ENCODE measurements at regions not wholly inside any gene's neighbourhood (a gene's known extent, or its start where the extent isn't known, plus 50 kb on each side); places are given as distances from the start of the nearest gene placed in this dataset.

- Histone ChIP-seq H3K4ac (replicated peaks; ENCODE audit: insufficient read length, low read depth, low read length) (no peak overlapping the region), H2BK5ac (ENCODE audit: low read depth, low read length) (no peak overlapping the region), H3K23ac (ENCODE audit: insufficient read length) (no peak overlapping the region), H4K8ac (ENCODE audit: extremely low read depth, insufficient read depth, low read length) (no peak overlapping the region), H3K36me3 (ENCODE audit: control insufficient read depth in 2 of 4, insufficient read depth in 4 of 4, low read length in 3 of 4) (no peaks in the 10 kb centered on the region; a peak in 1 of 8 replicates), H3K18ac (ENCODE audit: extremely low read depth, low read length) (no peak overlapping the region), H3K9ac (replicated peaks in 1 of 4; ENCODE audit: extremely low read depth in 1 of 4, low read depth in 3 of 4, low read length in 3 of 4) (no peak overlapping the region), H2BK12ac (ENCODE audit: low read depth, low read length) (no peak overlapping the region), H2BK20ac (ENCODE audit: low read length) (no peak overlapping the region), H3K14ac (ENCODE audit: insufficient read length) (no peak overlapping the region), H3K56ac (replicated peaks; ENCODE audit: insufficient read length, low read depth, low read length) (no peak overlapping the region), H2AK5ac (ENCODE audit: low read depth, low read length) (no peak overlapping the region), H3K4me2 (ENCODE audit: insufficient read depth in 1 of 2, low read depth in 2 of 2, low read length in 2 of 2) (no peak overlapping the region), H3K4me3 (ENCODE audit: extremely low read depth in 1 of 4, insufficient read depth in 2 of 4, low read depth in 3 of 4, low read length in 4 of 4) (no peak overlapping the region), H4K20me1 (replicated peaks in 1 of 2; ENCODE audit: control insufficient read depth in 1 of 2, insufficient read depth in 2 of 2, low read length in 2 of 2) (no peaks in the 10 kb centered on the region), H4K5ac (ENCODE audit: insufficient read length, low read depth, low read length) (no peak overlapping the region), H3K9me3 (ENCODE audit: insufficient read depth in 2 of 2, low read depth in 1 of 2, low read length in 1 of 2) (no peaks in the 10 kb centered on the region), H2AFZ (ENCODE audit: low read length) (no peak overlapping the region), H3K4me1 (replicated peaks in 1 of 4; ENCODE audit: control insufficient read depth in 3 of 4, insufficient read depth in 4 of 4, low read length in 3 of 4) (no peaks in the 10 kb centered on the region), H3K79me2 (ENCODE audit: control insufficient read depth in 1 of 2, insufficient read depth in 2 of 2, low read length in 2 of 2) (no peaks in the 10 kb centered on the region), H2BK120ac (replicated peaks; ENCODE audit: low read depth, low read length) (no peak overlapping the region), H4K91ac (replicated peaks; ENCODE audit: insufficient read length, low read length) (no peak overlapping the region), H3K27me3 (replicated peaks in 1 of 4; ENCODE audit: control insufficient read depth in 3 of 4, extremely low read depth in 1 of 4, insufficient read depth in 3 of 4, low read length in 3 of 4) (peaks cover 0 to 1% (median 0%) of the 10 kb centered on the region in 4 experiments; a peak in 1 of 7 replicates), H3K79me1 (ENCODE audit: low read depth, low read length) (no peaks in the 10 kb centered on the region), H3K27ac (ENCODE audit: low read depth, low read length) (no peak overlapping the region), H3K23me2 (ENCODE audit: low read depth, low read length) (no peaks in the 10 kb centered on the region), H2BK15ac (ENCODE audit: low read length) (no peak overlapping the region)
- TF ChIP-seq TBP (IDR thresholded peaks at IDR 0.05; ENCODE audit: low read depth, low read length), result no peak
- TF ChIP-seq TAF7 (optimal IDR thresholded peaks at IDR 0.05; ENCODE audit: borderline replicate concordance, low read depth, low read length), result no peak
- TF ChIP-seq ZNF274 (IDR thresholded peaks at IDR 0.05; ENCODE audit: borderline replicate concordance, extremely low read depth, low read length), result no peak
- no peak for TF ChIP-seq RBBP5 (IDR thresholded peaks at IDR 0.05; ENCODE audit: borderline replicate concordance, low read depth, low read length)
- no peak for TF ChIP-seq USF2 (IDR thresholded peaks at IDR 0.05; ENCODE audit: low read length)
- TF ChIP-seq SAP30 (IDR thresholded peaks at IDR 0.05; ENCODE audit: insufficient read depth, insufficient replicate concordance, low read length), result no peak
- no peak for TF ChIP-seq TCF12 (IDR thresholded peaks at IDR 0.05; ENCODE audit: low read depth, low read length)
- TF ChIP-seq SRF (IDR thresholded peaks at IDR 0.05; ENCODE audit: low read depth, low read length), result no peak
- no peak for TF ChIP-seq SP1 (IDR thresholded peaks at IDR 0.05; ENCODE audit: low read depth, low read length)
- TF ChIP-seq ASH2L (IDR thresholded peaks at IDR 0.05; ENCODE audit: low read length), result no peak
- no peak for TF ChIP-seq KDM5A (IDR thresholded peaks at IDR 0.05; ENCODE audit: low read length)
- TF ChIP-seq PHF8 (conservative IDR thresholded peaks at IDR 0.05; ENCODE audit: low read depth, low read length), result no peak
- no peak for TF ChIP-seq BRCA1 (IDR thresholded peaks at IDR 0.05; ENCODE audit: low read depth, low read length)
- DNase-seq (ENCODE audit: low read depth in 1 of 2, low spot score in 2 of 2), result no peak
- ChIA-PET POLR2A (ENCODE audit: partially characterized antibody) (no interaction called here), CTCF (ENCODE audit: partially characterized antibody) (no interaction called here)
- no peak for FAIRE-seq
- 84% methylated on average over 2 of the region's 2 CpGs; no CpG with 5 or more reads in 1 of the 2 experiments for WGBS, 2 experiments (ENCODE audit: extremely low coverage in 1 of 2, insufficient coverage in 1 of 2, insufficient read length in 1 of 2, insufficient replicate concordance in 2 of 2, low coverage in 1 of 2, low lambda C conversion rate in 2 of 2, missing lambda C conversion rate in 1 of 2)
These were observed 314.6 kb upstream of the POM121L12 start for GRCh38 chr7:52720856-52721255.

Measured in H1 (cell line).